OCI-LY1 (cell line): ENCODE measurements at regions not wholly inside any gene's neighbourhood (a gene's known extent, or its start where the extent isn't known, plus 50 kb on each side); places are given as distances from the start of the nearest gene placed in this dataset.

Experiments
- EZH2 ChIP-seq: fragments of 200-600 bp; sonication (generic), shearing (Covaris generic); IDR thresholded peaks from 2 replicates; pipeline ENCODE4 v1.8.0; 2017; ENCODE audit warnings: borderline replicate concordance, mixed run types, mild to moderate bottlenecking, antibody characterized with exemption, low read length, moderate library complexity, mixed read lengths
- TF ChIP-seq, protein P1 (sequence below): fragments of 200-600 bp; sonication (generic), shearing (Covaris generic); IDR thresholded peaks from 2 replicates; pipeline ENCODE4 v1.5.1; 2017; ENCODE audit warnings: mild to moderate bottlenecking, antibody characterized with exemption, low read length, moderate library complexity, mixed read lengths

DNA sequence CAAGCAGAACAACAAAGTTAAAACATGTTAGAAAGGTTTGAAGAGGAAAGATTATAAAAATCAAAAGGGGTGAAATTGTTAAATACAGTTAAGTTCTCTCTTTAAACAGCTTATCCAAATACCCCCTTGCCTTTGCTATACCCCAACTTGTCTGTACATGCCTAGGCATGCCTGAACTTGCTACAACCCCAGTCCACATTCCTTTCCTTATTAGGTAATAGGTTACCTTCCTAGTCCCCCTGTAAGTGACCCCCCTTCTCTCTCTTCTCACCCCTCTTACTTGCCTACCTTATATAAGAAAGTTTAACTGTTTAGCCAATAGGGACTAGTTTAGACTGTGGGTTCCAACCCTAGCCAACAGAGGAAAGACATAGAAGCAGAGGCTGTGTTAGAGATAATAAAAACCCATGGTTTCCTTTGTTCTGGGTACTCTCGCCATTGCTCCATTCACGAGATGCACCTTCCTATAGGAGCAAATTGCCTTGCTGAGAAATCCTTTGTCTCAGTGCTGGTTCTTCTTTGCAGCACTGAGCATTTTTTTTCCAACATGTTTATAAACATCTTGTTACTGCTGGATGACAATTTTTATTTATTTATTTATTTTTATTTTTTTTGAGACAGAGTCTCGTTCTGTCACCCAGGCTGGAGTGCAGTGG is 282.2 kb upstream of the GALNT17 start:
- TF ChIP-seq, protein P1, sequence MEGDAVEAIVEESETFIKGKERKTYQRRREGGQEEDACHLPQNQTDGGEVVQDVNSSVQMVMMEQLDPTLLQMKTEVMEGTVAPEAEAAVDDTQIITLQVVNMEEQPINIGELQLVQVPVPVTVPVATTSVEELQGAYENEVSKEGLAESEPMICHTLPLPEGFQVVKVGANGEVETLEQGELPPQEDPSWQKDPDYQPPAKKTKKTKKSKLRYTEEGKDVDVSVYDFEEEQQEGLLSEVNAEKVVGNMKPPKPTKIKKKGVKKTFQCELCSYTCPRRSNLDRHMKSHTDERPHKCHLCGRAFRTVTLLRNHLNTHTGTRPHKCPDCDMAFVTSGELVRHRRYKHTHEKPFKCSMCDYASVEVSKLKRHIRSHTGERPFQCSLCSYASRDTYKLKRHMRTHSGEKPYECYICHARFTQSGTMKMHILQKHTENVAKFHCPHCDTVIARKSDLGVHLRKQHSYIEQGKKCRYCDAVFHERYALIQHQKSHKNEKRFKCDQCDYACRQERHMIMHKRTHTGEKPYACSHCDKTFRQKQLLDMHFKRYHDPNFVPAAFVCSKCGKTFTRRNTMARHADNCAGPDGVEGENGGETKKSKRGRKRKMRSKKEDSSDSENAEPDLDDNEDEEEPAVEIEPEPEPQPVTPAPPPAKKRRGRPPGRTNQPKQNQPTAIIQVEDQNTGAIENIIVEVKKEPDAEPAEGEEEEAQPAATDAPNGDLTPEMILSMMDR = no peak
- no peak for TF ChIP-seq EZH2
